Astrocyte of the cerebellum (primary cell): ENCODE measurements at regions not wholly inside any gene's neighbourhood (a gene's known extent, or its start where the extent isn't known, plus 50 kb on each side); places are given as distances from the start of the nearest gene placed in this dataset.

Experiments used
- DNase-seq: peaks from one replicate; pipeline ENCODE4 v3.0.0-alpha.2; 2011; ENCODE audit warnings: low read depth
- H3K4me3 ChIP-seq: 2 replicates; pipeline ENCODE4 v1.5.1; 2011; ENCODE audit warnings: mild to moderate bottlenecking, low read depth, low read length, moderate library complexity
- CTCF ChIP-seq: IDR thresholded peaks from 2 replicates; pipeline ENCODE4 v1.5.1; 2012; ENCODE audit warnings: low read length, low read depth, moderate library complexity, mild to moderate bottlenecking; ENCODE audit errors: missing control alignments
- in situ Hi-C: cut with HindIII; loops from 2 replicates; pipeline ENCODE4 v1.10.0; 2017; ENCODE audit warnings: low sequenced_read_pairs

- no peak for TF ChIP-seq CTCF
- DNase-seq = no peak
- no peak overlapping the region for H3K4me3 ChIP-seq
- in situ Hi-C loops = no loop called here
Measured at GRCh38 chr21:26404288-26404687, 168.8 kb downstream of the CYYR1 start.

GRCh38 chr21:26403321-26403720 lies 169.8 kb downstream of the CYYR1 start:
- no peak overlapping the region for H3K4me3 ChIP-seq
- TF ChIP-seq CTCF = no peak
- in situ Hi-C loops = no loop called here
- no peak for DNase-seq

DNA sequence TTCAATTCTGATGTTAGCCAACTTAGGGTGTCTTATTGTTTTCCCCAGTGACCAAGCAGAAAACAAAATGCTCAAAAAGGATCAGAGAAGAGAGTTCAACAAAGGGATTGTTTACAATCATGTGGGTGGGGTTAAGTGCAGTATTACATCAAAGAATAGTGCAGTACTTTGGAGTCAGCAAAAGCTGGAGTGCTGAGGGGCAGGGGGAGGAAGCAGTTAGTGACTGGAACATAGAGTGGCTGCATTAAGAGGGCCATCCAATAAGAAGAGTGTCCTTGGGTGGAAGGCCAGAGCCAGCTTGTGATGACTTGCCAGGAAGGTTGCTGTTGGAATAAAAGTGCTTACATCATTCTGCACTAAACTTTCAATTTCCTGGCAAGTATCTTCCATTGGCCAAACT lies 175.5 kb downstream of the CYYR1 start:
- no peak for TF ChIP-seq CTCF
- DNase-seq = no peak
- H3K4me3 ChIP-seq = no peak overlapping the region
- in situ Hi-C loops = no loop called here

- TF ChIP-seq CTCF = no peak
- in situ Hi-C loops = no loop called here
- no peak overlapping the region for H3K4me3 ChIP-seq
- DNase-seq = no peak
Measured at GRCh38 chr21:26394341-26394740, 178.7 kb downstream of the CYYR1 start.

GRCh38 chr21:26391166-26391565 lies 181.9 kb downstream of the CYYR1 start:
- H3K4me3 ChIP-seq = no peak overlapping the region
- DNase-seq = no peak
- TF ChIP-seq CTCF = no peak
- in situ Hi-C loops = no loop called here

DNA sequence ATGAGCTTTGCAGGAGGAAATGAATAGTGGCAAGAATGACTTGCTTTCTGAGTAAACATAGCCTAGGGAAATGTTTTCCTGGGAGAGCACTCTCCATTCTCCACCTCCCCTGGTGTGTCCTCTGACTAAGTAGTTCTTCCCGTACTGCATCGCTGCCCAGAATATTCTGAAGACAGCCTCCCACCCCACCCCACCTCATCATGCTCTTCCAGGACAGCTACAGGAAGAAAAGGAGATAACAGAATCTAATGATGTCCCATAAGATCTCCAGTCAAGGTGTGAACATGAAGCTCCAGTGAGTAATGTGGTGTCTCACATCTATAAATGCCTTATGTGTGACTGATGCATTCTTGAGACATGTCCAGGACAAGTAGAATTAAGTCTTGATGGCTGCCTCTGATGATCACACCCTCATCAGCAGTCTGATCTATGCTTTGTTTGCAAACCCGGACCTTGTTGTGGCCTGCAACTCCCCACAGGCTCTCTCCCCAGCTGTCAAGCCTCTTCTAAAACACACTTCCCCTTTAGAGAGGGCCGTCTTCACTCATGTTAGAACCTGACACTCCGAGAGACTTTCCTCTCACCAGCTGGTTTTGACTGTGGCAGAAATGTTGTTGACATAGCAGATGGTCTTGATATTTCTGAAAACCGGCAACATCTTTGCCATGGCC lies 183.0 kb downstream of the CYYR1 start:
- TF ChIP-seq CTCF = no peak
- DNase-seq = no peak
- in situ Hi-C loops = no loop called here
- H3K4me3 ChIP-seq = no peak overlapping the region

DNA sequence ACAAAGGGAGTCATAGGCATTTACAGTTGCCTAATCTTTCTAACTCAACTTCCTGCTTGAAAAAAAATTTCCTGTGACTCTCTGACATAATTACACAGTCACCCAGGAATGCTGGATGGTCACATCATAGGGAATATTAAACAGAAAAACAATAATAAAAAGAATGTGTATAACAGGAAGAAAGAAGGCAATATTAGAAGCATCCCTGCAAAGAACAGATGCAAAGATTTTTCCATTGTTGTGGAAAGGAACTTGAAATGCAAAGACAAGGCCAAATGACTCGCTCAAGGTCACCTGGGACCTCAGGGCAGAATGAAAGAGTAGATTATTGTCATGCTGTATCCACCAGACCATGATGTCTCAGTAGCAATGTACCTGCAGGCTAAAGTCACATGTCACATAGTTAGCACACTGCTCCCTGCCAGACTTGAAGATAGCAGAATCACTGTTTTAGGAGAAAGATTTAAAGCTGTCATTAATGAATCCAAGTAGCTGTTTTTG lies 184.3 kb downstream of the CYYR1 start:
- in situ Hi-C loops = no loop called here
- no peak for DNase-seq
- no peak for TF ChIP-seq CTCF
- no peak overlapping the region for H3K4me3 ChIP-seq
